Heart left ventricle (tissue), 16 donors: ENCODE measurements at regions not wholly inside any gene's neighbourhood (a gene's known extent, or its start where the extent isn't known, plus 50 kb on each side); places are given as distances from the start of the nearest gene placed in this dataset.

Experiments
- ATAC-seq, 4 donors: fragments of 200-7000 bp; cut with Tn5 transposase; one replicate each; pipeline ENCODE4 v1.9.1; 2020 to 2022; ENCODE audit warnings: moderate library complexity in 4 of 4, mild to moderate bottlenecking in 3 of 4, moderate number of reproducible peaks in 1 of 4
- DNase-seq, 5 donors: peaks; one replicate each; pipeline ENCODE4 v3.0.0-alpha.2; 2020
- H3K27ac ChIP-seq, 12 donors: fragments of 200-600 bp; sonication (generic) in 4 of 12; one replicate each; pipeline versions ENCODE4 v1.5.0 to v1.8.0; 2016 to 2022; ENCODE audit warnings: mild to moderate bottlenecking in 2 of 12
- H3K27me3 ChIP-seq, 9 donors: fragments of 200-600 bp; sonication (generic) in 2 of 9; one replicate each; pipeline versions ENCODE4 v1.5.1 to v1.8.0; 2016 to 2022; ENCODE audit warnings: mild to moderate bottlenecking in 3 of 9
- H3K36me3 ChIP-seq, 9 donors: fragments of 200-600 bp; sonication (generic) in 2 of 9; one replicate each; pipeline versions ENCODE4 v1.5.0 to v1.8.0; 2018 to 2022; ENCODE audit warnings: mild to moderate bottlenecking in 2 of 9
- H3K4me1 ChIP-seq, 12 donors: fragments of 200-600 bp; sonication (generic) in 4 of 12; one replicate each; pipeline versions ENCODE4 v1.5.0 to v1.8.0; 2016 to 2022; ENCODE audit warnings: mild to moderate bottlenecking in 3 of 12
- H3K4me3 ChIP-seq, 12 donors: fragments of 200-600 bp; sonication (generic) in 4 of 12; one replicate each; pipeline versions ENCODE4 v1.5.0 to v1.8.0; 2017 to 2022; ENCODE audit warnings: mild to moderate bottlenecking in 9 of 12, moderate library complexity in 4 of 12
- H3K9me3 ChIP-seq, 12 donors: fragments of 200-600 bp; sonication (generic) in 4 of 12; one replicate each; pipeline versions ENCODE4 v1.5.0 to v1.8.0; 2016 to 2022; ENCODE audit warnings: mild to moderate bottlenecking in 1 of 12
- POLR2A ChIP-seq, 2 donors: fragments of 450-650 bp; IDR thresholded peaks; one replicate each; pipeline ENCODE4 v1.6.1; 2017; ENCODE audit warnings: antibody characterized with exemption in 2 of 2, mild to moderate bottlenecking in 2 of 2, moderate library complexity in 2 of 2
- WGBS, 4 donors: extraction: QIAGEN DNeasy Blood & Tissue Kit in 2 of 4; methylation state at CpG; one replicate each; pipeline versions ENCODE4 v1.1.5 to v1.1.7; 2013 to 2018; 5-methylcytosine and 5-hydroxymethylcytosine counted together
- intact Hi-C, 10 donors: fragments of 100-400 bp; cut with DNase I; formaldehyde crosslinking; loops; one replicate each; pipeline versions ENCODE4 v1.11.1 to v1.14.2; 2022
- TF ChIP-seq, protein P1 (sequence below), 12 donors: fragments of 200-600 bp; sonication (generic) in 4 of 12; IDR thresholded peaks; one replicate each; pipeline versions ENCODE4 v1.5.0 to v1.8.0; 2018 to 2022; ENCODE audit warnings: antibody characterized with exemption in 12 of 12, mild to moderate bottlenecking in 5 of 12
- donor health status: ischemic (EF 13 %, LVEDD 7.1; RV severe dilation, severe dysfunction).
- donor health status: healthy with polysubstance abuse.
- donor health status: DM: no; HTN: yes; CAD: no.
- donor health status: DM: no; HTN: no; CAD: no.
- donor health status: ischemic (EF 25% LVEDD 6.9; RV normal size, moderate dysfunction).
- donor health status: ischemic (EF 25% LVEDD 5.7; RV mildly dilated, moderate dysfunction).
- donor health status: healthy.
- donor health status: DM: yes; HTN: yes; CAD: no.
- donor health status: ischemic (EF 35%, LVEDD 5.7; RV mildly dilated, moderate dysfunction).
- donor health status: nonischemic (EF 11% LVEDD 7.7; RV severe dilation, severe dysfunction).
- donor health status: DM: yes; HTN: yes; CAD: no.
- donor health status: PGD.
- donor health status: ischemic (EF 29% LVEDD 5.4; RV normal size, mild dysfunction).
- donor health status: nonischemic (EF 23%, LVEDD 6.1; RV moderate dilation, normal function).

DNA sequence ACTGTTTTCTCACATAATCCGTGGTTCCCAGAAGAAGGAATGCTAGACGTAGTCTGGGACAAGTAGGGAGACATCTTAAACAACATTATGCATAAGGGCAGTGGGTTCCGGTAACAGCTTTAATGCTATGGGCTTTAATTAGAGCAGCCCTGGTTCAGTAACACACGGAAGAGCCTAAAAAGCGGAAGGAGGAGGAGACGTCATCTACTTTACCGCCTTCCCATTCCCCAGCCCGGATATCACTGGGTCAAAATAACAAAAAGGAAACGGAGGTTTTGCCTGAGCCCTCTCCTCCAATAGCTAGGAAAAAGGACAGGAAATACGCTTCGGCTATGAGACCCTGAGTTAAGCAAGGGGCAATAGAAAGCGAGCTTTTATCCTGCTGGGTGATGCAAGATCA lies 124.8 kb upstream of the KDM5D start:
- Histone ChIP-seq H3K4me1 (no peaks in the 10 kb centered on the region), H3K27me3 (no peaks in the 10 kb centered on the region), H3K27ac (no peak overlapping the region), H3K36me3 (no peaks in the 10 kb centered on the region), H3K4me3 (peak overlapping the region in 6 of 12 donors; percentile 30 to 44 (median 38)), H3K9me3 (no peaks in the 10 kb centered on the region)
- TF ChIP-seq, protein P1, sequence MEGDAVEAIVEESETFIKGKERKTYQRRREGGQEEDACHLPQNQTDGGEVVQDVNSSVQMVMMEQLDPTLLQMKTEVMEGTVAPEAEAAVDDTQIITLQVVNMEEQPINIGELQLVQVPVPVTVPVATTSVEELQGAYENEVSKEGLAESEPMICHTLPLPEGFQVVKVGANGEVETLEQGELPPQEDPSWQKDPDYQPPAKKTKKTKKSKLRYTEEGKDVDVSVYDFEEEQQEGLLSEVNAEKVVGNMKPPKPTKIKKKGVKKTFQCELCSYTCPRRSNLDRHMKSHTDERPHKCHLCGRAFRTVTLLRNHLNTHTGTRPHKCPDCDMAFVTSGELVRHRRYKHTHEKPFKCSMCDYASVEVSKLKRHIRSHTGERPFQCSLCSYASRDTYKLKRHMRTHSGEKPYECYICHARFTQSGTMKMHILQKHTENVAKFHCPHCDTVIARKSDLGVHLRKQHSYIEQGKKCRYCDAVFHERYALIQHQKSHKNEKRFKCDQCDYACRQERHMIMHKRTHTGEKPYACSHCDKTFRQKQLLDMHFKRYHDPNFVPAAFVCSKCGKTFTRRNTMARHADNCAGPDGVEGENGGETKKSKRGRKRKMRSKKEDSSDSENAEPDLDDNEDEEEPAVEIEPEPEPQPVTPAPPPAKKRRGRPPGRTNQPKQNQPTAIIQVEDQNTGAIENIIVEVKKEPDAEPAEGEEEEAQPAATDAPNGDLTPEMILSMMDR (IDR thresholded peaks at IDR 0.05), result no peak
- TF ChIP-seq POLR2A (IDR thresholded peaks at IDR 0.05), result no peak
- DNase-seq (no peak), ATAC-seq (no peak)
- WGBS, 4 donors, result 65 to 76% methylated on average over 12 of the region's 12 CpGs; no CpG with 5 or more reads in 2 of the 4 donors
- intact Hi-C loops, result loop anchor here in 1 of 10 donors (10.0 kb wide), 1 partner anchor 56 kb away; no protein-coding TSS in a partner anchor

GRCh38 chrY:19868647-19869046 lies 124.1 kb upstream of the KDM5D start:
- H3K36me3 ChIP-seq, result no peaks in the 10 kb centered on the region

DNA sequence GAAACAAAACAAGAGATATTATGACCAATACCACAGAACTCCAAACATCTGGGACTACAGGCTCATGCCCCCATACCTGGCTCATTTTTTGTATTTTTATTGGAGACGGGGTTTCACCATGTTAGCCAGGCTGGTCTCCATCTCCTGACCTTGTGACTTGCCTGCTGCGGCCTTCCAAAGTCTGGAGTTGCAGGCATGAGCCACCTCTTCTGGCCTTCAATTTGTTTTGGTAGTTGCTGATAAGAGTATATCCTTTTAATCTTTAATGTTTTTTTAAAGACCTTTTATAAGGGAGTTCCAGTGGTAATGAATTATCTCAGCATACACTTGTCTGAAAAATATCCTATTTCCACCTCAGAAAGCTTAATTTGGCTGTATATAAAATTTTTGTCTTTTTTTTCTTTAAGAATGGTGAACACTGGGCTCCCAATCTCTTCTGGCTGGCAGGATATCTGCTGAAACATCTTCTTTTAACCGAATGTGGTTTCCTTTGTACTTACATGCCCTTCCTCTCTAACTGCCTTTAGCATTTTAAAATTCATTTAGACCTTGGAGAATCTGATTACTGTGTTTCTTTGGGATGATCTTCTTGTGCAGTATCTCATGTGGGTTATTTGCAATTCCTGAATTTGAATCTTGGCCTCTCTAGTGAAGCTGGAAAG lies 112.1 kb upstream of the KDM5D start:
- no peak for TF ChIP-seq POLR2A (IDR thresholded peaks at IDR 0.05)
- TF ChIP-seq, protein P1 (IDR thresholded peaks at IDR 0.05), result no peak
- Histone ChIP-seq H3K27me3 (no peaks in the 10 kb centered on the region), H3K36me3 (no peaks in the 10 kb centered on the region), H3K4me1 (no peaks in the 10 kb centered on the region), H3K27ac (no peak overlapping the region), H3K9me3 (no peaks in the 10 kb centered on the region), H3K4me3 (no peak overlapping the region)
- 53 to 54% methylated on average over 3 of the region's 3 CpGs; no CpG with 5 or more reads in 2 of the 4 donors for WGBS, 4 donors
- intact Hi-C loops, result no loop called here
- ATAC-seq (no peak), DNase-seq (no peak)

More at GRCh38 chrY:19868647-19869046, 124.1 kb upstream of the KDM5D start:
- TF ChIP-seq, protein P1 (IDR thresholded peaks at IDR 0.05), result no peak
- no peak for TF ChIP-seq POLR2A (IDR thresholded peaks at IDR 0.05)
- intact Hi-C loops, result loop anchor here in 1 of 10 donors (10.0 kb wide), 1 partner anchor 56 kb away; no protein-coding TSS in a partner anchor
- WGBS, 4 donors, result 70 to 76% methylated on average over 7 of the region's 7 CpGs; no CpG with 5 or more reads in 2 of the 4 donors
- H3K4me1 ChIP-seq, result no peaks in the 10 kb centered on the region
- ATAC-seq, result no peak
- no peak overlapping the region for H3K27ac ChIP-seq
- no peaks in the 10 kb centered on the region for H3K27me3 ChIP-seq
- no peaks in the 10 kb centered on the region for H3K9me3 ChIP-seq
- peak overlapping the region in 1 of 12 donors; percentile 41 for H3K4me3 ChIP-seq
- no peak for DNase-seq

GRCh38 chrY:19842972-19843371 lies 98.4 kb upstream of the KDM5D start:
- WGBS, 4 donors, result 50 to 59% methylated on average over 1 of the region's 1 CpG; no CpG with 5 or more reads in 2 of the 4 donors
- DNase-seq (no peak), ATAC-seq (no peak)
- H3K4me3 ChIP-seq, result no peak overlapping the region
- no peak for TF ChIP-seq POLR2A (IDR thresholded peaks at IDR 0.05)
- TF ChIP-seq, protein P1 (IDR thresholded peaks at IDR 0.05), result no peak
- H3K27me3 ChIP-seq, result no peaks in the 10 kb centered on the region
- H3K4me1 ChIP-seq, result no peaks in the 10 kb centered on the region
- H3K9me3 ChIP-seq, result peaks cover 0 to 12% (median 0%) of the 10 kb centered on the region in 12 donors
- no peak overlapping the region for H3K27ac ChIP-seq
- intact Hi-C loops, result no loop called here
- H3K36me3 ChIP-seq, result no peaks in the 10 kb centered on the region
